HG02884 (cell line): ENCODE measurements at regions not wholly inside any gene's neighbourhood (a gene's known extent, or its start where the extent isn't known, plus 50 kb on each side); places are given as distances from the start of the nearest gene placed in this dataset.

Source experiments
- ATAC-seq: cut with Tn5 transposase; IDR thresholded peaks from one replicate; pipeline ENCODE4 v1.9.1; 2021; ENCODE audit warnings: mild to moderate bottlenecking, moderate library complexity; ENCODE audit not compliant: unreplicated experiment

DNA sequence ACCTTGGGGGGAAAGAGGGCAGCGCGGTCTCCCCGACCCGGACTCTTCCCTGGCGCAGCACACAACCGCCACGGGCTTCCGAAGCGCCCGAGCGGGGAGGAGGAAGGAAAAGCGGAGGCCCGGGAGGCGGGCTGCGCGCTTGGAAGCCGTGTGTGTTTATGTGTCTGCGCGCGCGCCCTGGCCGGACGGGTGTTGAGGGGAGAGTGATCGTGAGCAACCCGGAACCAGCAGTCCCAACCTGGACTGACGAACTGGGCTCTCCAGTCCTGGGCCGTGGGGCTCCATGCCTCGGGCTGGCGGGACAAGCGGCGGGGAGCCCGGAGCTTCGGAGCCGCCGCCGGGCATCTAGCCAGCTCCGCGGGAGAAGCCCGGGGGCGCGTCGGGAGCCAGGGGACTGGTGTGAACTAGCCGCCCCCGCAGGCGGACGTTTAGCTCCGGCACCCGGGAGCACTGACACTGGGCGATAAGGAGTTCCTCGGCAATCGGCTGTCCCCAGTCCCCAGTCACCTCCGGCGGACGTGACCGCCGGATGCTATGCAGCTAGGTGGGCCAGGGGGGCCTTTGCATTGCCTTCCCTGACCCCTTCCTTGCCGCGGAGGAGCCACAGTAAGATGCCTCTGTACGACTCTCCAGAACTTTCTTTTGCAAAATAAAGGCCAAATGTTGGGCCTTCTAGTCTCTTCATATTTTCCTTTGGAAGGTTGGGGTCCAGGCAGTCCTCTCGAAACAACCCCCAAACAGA lies 74.8 kb upstream of the BCOR start:
- ATAC-seq = no peak

DNA sequence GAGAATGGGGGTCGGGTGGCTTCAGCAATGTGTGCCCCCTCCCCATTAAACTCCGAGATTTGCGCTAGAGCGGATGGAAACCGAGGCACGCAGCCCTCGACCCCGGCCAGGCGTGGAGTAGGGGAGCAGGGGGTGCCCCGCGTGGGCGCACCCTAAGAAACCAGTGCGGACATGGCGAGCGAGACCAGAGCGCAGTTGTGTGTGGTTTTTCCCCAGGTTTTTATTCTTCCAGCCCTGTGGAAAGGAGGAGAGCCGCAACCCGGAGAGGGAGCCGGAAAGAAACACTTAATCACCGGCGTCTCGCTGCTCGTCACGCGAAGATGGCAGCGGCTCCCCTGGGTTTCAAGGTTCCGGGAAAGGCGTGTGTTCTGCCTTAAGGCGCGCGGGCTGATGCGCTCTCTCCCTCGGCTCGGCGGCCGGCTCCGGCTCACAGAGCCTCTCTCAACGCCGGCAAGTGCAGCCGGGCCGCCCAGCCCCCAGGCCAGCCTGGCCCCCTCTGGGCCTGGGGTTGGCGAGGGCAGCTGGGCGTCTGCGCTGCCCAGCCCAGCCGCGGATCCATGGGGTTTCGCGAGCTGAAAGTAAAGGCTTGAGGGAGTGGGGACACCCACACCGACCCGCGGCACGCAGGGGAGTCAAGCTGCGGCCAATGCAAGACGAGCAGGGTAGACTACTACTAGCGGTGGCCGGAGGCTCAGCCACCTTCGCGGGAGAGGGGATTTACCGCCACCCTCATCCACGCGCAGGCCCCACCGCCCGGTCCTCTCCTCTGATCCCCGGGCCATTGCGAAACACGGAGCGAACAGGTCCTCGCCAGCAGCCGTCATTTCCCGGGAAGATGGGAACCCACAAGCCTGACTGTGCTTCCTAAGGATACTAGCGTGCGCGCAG lies 74.0 kb upstream of the BCOR start:
- no peak for ATAC-seq

DNA sequence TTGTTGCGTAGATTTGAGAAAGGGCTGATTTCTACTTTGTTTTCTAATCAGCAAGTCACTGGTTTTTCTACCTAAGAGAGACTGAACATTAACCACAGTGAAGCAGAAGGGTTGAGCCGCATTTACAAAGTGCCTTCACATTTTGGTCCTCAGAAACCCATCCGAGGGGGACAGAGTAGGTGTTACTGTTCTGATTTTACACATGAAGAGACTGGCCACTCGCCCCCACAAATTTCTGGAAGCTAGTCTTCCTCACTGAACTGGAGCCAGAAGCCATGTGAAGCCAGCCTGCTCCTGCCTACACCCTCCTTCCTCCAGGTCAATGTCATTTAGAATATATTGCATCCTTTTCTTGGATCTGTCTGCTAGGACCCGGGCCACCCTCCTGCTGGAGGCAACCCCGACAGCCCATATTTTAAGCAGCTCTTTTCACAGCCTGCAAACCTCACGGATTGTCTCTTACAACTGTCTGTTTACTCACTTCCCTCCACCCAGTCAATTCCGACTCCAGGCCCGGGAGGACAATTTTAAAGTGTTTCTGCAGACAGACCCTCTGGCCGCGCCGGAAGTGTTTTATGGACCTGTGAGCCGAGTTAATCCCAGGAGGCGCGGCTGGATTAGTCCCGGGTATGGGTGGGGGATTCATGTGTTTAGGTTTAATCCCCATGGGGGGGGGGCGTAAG lies 73.2 kb upstream of the BCOR start:
- ATAC-seq = no peak

DNA sequence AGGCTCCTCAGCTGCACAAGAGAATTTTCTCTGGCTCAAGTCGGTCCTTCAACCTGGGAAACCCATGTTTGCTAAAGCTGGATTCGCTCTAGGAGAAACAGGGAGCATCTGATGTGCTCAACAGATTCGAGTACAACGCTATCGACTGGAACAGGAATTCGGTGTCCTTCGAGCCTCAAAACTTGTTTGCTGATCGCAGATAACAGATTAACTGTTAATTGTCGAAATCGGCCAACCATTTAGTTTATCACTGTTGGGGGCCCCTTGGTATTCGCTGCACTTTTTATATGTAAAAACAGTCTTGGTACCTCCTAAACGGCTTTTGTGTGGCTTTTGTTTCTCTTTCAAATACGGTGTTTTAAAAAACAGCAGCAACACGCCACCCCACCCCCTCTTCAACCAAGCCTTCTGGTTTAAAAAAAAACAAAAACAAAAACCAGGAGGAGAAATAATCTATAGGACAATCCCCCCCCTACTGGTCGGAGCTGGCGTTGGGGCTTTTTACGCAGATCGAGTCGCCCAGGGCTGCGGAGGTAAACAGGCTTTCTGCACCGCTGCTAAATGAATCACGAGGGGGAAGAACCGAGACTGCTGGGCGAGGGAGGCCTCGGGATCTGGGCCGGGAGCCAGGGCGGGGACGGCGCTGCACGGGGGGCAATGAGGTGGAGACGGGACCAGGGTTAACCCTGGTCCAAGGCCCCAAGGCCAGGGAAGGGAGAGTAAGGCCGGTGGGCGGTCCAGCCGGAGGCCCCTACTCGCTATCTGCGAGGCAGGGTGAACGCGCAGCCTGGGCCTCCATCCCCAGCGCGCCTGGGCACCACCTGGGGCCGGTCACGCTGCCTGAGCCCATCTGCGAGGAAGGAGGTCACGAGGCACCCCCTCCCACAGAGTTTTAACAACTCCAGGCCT lies 71.7 kb upstream of the BCOR start:
- peak; percentile 36 for ATAC-seq

DNA sequence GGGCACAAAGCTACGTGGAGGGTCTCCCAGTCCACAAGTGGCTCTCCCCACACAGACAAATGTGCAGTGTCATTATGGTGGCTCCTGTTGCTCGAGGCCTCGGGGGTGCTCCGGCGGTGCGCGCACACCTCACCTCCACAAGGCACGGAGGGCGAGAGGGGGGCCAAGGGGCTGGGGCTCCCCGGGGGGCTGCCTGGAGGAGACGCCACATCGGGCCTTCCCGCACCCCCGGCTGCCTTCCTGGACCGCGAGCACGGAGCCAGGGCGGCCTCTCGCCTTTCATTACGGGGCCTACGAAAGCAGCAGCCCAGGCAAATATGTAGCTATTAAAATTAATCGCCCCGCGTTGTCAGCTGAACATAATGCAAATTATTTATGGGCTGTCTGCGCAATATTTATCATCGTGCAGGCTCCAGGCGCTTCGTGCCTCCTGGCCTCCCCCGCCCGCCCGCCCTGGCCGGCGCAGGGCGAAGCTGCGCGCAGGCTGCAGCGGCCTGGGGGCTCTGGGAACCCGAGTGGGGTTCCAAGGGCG lies 70.8 kb upstream of the BCOR start:
- ATAC-seq = no peak

DNA sequence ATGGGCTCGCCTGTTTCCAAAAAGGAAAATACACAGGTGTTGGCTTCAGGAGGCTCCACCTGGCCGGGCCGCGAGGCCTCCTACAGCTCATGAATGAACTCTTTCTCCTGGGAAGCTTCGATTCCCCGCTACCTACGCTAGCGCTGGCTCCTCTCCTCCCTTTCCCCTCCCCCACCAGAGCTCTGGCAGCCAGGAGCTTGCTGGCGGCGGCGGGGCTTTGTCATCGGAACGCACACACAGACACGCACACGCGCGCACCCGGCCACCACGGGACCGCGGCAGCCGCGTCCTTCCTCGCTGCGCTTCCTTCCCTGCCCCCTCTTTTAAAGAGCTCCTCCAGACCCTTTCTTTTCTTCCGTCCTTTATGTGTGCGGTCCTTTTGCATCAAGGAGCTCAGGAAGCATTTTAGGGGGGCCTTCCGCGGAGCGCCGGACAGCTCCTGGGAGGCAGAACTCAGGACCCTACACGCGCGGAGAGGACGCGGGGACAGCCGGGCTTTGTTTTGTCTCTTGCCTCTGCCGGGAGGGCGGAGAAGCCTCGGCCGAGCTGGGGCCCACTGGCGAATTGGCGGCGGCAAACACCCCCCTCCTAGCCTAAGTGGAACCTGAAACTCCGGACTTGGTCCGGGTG lies 70.2 kb upstream of the BCOR start:
- ATAC-seq = no peak

DNA sequence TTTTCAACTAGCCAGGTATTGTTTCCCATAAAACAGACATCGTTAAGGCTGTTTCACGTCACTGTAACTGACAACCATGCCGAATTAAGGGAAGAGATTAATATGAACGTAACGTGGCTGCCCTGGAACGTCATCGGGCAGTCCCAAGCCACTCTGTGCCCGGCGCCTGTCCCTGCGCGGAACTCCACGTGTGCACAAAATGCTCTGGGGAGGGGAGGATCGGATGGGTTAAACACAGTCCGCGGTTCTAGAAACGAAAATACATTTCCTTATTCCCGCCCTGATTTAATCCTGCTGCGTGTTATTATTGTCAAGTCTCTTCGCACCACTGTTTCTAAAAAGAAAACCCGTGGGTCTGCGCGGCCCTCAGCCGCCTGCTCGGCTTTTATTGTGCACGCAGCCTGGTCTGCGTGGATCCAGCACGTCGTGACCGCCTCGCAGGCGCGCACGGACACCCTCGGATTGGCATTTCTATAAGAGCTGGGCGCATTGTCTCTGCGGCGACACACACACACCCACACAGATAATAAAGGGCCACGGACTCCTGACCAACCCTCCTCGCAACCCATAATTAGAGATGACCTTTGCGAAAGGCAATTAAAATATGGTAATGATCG lies 69.6 kb upstream of the BCOR start:
- ATAC-seq = no peak

DNA sequence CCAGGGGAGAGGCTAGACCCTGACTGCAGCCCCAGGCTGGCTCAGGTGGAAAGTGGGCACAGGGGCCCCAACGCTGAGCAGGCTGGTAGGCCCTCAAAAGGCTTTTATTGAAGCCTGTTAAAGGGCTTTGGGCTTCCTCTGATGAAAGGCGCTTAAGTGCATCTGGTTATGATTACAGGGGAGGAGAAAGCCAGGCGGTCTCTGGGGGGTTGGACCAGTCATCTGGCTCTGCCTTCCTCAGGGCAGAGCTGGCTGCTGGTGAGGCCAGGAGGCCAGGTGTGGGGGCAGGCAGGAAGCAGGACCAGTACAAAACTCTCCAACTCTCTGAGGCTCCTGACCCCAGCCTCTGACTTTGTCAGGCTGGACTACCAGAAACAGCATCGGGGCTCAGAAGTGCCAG lies 68.8 kb upstream of the BCOR start:
- ATAC-seq = no peak

DNA sequence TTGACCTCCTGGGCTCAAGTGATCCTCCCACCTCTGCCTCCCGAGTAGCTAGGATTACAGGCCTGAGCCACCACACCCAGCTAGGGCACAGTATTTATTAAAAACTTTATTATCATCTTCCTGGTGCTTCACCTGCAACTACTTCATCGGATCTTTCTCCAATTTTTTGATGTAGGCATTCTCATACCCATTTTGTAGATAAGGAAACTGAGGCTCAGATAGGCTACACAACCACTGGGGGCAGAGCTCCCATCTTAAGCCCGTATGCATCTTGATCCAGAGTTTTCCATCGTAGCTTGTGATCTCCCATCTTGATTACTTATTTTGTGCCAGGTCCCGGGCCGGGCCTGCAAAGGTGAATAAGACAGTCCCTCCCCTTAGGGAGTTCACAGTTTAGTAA lies 68.1 kb upstream of the BCOR start:
- no peak for ATAC-seq

DNA sequence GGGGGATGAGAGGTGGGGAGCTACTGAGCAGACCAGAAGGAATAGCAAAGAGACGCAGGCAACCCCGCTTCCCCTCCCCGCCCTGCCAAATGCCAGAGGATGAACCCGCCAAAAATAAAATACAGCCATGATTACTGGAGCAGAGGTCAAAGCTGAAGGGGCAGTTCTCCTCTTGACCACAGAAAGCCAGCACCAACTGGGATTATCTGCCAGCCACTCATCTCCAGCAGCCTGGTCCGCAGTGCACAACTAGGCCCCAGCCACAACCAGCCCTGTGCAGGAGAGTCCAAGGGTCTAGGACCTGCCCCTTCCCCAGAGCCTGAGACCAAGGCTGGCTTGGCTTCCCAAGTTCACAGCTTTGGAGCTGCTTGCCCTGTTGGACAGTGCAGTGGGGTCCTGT lies 67.4 kb upstream of the BCOR start:
- no peak for ATAC-seq

DNA sequence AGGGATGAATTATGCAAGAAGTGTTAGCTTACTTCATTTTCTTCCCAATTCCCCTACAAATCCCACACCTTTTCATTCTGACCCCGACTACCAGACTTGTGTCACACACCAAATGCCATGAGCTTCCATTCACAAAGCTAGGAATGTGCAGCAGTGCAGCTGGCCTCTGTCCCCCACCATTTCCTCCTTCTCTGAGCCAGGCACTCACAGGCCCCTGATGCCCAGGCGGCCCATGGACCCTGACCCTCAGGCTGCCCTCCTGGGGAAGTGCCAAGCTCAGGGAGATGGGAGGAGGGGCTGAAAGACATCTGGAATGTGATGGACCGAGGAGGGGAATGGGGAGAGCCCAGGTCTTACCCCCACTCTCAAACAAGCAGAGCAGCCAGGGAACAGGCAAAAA lies 67.0 kb upstream of the BCOR start:
- ATAC-seq = no peak

DNA sequence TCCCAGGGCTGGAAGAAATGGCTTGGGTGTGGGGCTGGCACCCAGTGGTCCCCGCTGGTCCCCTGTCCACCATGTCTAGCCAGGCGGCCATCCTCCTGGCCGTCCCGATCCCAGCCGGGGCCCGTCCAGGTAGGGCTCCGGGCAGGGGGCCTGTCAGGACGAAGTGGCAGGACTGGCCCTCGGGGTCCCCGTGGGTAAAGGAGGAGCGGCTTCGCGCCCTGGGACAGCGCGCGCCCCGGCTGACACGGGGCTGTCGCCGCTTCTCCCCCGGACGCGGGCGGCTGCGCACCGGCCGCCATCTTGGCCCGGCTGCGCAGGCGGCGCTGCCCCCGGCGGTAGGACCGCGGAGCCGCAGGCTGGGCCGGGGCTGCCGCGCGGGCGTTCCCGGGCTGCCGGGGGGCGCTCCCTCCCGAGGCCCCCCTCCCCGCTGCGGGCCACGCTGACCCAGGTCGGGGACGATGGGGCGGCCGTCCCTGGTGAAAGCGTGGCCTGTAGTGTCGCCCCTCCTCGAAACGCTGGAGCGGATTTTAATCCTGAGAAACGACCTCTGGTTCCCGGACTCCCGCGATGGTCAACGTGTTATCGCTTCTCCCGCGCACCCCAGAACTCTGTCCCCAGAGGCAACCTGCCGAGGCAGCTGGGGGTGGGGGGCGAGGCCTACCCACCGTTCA lies 60.4 kb upstream of the BCOR start:
- no peak for ATAC-seq

DNA sequence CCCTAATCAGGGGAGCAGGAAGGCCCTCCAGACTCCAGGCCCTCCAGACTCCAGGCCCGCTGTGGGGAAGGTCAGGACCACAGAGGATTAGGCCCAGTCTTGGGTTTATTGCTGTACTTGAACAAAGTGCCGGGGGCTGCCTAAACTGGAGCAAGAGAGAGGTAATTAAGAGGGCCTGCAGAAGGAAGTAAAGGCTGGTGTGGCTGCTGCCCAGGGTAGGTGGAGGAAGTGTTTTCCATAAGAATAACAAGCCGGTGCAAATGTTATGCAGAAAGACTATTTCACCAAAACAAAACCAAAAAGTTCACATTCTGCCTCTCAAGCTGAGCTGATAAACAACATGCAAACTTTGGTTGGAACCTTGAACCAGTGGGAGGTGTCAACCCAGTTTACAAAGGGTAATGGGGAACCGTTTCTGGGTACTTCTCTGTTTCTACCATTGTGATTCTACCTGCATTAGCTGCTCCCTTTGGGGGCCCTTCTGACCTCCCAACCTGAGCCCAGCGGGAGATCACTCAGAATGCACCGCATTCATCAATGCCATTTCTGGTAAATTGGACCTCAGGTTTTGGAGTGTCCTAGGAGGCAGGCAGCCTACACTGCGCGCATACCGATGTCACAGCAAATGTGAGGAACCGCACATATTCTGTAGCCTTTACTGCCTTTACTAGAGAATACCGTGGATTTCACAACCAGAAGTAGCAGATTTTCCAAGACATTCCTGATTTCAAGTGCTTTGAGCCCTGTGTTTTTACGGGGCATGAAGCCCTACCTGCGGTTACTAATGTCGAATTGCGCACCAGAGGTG lies 59.7 kb upstream of the BCOR start:
- no peak for ATAC-seq

DNA sequence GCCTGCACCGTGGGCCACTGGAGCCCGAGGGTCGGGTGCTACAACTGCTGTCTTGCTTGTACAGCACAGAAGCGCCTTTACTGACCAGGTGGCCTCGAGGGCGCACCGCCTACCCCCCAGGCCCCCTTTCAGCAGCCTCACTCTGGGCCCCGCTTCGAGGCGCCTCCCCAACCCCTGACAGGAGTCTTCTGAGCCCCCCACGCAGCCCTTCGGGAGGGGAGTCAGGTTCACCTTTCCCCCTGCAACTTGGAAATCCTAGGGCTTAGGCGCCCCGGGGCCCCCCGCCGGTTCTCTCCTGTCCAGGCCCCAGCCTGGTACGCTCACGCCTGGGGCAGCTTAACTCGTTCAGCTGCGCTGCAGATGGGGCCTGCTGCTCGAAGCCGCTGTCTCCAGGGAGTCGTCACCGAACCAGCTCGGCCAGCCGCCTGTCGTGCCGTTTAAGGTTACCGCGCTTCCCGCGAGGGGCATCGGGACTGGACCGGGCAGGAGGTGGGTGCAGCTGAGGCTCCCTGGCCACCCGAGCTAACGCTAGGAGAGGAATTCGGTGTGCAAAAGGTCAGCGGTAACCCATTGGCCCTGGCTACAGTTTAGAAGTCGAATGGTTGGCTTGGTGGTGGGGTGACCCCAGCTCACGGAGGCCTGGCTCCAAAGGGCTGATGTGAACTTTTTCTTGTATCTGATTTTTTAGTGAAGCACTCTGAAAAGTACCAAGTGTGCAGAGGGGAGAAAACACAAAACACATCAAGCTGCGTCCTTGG lies 58.9 kb upstream of the BCOR start:
- no peak for ATAC-seq

DNA sequence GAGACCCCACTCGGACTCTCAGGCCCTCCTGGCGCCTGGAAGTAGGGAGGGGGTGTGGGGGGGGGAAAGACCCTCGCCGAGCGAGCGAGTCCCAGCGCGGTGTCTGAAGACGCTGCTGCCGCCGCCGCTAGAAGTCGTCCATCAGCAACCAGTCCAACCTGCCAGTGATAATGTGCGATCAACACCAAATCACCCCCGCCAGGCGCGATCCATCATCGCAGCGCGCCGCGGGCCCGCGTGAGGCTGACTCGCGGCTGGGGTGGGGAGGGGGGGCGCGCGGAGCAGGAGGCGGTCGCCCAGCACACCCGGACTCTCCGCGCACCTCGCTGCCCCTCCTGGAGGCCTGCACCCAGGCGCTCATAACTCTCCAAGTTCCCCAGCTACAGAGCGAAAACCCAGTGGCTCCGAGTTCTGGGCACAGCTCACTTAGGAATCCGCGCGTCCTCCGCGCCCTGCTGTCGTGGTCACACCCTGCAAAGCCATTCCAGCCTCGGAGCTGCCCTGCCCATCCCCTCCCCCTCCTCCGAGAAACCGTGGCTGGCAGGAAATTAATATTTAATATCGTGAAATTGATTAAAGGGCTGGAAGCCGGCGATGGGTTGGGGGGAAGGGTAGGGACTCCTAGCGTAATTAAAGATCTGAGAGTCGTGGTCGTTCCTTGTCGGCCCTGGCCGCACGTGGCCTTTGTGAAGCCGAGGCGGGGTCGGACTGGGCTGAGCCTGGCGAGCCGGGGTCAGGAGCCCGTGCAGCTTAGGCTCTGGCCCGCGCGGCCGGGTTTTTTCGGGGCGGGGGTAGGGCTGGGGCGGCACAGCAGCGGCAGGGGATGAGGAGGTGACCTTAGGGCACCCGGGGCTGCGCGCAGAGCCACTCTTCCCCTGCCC lies 58.1 kb upstream of the BCOR start:
- no peak for ATAC-seq

DNA sequence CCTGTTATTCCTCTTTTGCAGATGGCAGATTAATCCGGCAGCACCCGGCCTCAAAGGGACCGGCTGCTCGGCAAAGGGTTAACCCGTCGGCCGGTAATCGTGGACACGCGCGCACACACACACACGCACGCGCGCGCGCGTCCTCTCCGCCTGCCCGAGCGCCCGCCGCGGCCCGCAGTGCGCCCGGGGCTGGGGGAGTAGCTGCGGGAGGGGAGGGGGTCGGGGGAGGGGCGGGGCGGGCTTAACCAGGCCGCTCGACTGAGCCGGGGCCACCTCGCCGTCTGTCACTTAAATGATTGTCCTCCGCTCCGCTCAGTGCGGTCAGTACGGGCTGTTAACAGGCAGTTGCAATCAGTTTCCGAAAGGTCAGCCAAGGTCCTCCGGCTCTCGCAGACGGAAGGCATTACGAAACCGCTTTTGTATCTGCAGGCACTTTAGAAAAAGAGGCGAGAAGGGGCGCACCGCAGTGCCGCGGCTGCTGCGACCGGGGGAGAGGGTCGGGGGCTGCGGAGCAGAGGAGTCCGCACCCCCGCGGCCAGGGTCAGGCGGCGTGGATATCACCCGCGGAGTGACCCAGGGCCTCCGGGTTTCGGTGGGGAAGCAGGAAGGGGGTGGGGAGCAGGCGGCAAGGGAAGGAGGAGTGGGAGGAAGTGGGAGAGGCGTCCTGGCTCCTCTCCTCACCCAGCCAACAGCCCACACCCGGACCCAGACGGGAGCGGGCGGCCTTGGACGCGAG lies 57.3 kb upstream of the BCOR start:
- ATAC-seq = no peak
